ENCODE measurements at regions not wholly inside any gene's neighbourhood (a gene's known extent, or its start where the extent isn't known, plus 50 kb on each side); places are given as distances from the start of the nearest gene placed in this dataset.
A peak's percentile ranks its signal among the peaks of the same experiment; 100 is the strongest.

DNA sequence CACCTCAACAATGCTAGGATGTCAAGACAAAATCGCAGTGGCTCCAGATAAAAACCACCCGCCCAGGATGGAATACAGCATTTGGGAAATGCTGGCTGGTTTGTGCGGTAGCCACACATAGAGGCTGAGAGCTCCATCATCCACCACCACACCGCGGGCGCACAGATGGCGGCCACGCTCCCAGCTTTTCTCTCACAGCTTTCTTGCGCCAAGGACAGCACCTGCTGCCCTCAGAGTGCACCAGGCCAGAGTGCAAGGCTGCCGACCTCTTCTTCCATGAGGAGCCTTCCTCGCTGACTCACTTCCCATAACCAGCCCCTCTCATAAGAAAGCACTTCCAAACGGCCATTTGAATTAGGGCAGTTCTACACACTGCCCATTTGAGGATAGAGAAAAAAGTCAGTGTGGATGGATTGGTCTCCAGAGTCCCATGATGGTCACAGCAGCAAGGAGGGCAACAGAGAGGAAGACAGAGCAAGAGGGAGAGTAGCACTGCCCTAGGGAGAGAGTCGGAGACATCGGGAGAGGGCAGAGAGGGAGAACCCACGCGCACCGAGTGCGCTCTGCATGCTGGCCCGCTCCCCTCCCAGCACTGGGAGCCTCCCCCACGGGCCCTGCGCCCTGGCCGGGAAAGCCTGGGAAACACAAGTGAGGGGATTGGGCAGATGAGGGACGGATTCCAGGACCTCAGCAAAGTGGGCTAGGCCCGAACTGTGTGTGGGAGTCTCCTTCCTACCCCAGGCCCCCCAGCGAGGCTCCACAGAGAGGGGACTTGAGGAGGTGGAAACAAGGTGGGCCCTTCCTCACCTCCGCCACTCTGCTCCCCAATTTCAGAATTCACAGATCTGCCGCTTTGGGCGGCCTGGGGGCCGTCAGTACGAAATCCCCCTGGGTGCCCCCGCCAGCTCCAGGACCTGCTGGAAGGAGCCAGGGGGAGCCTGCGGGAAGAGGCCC is 156.9 kb downstream of the USP12 start:
- TF ChIP-seq, protein P1, sequence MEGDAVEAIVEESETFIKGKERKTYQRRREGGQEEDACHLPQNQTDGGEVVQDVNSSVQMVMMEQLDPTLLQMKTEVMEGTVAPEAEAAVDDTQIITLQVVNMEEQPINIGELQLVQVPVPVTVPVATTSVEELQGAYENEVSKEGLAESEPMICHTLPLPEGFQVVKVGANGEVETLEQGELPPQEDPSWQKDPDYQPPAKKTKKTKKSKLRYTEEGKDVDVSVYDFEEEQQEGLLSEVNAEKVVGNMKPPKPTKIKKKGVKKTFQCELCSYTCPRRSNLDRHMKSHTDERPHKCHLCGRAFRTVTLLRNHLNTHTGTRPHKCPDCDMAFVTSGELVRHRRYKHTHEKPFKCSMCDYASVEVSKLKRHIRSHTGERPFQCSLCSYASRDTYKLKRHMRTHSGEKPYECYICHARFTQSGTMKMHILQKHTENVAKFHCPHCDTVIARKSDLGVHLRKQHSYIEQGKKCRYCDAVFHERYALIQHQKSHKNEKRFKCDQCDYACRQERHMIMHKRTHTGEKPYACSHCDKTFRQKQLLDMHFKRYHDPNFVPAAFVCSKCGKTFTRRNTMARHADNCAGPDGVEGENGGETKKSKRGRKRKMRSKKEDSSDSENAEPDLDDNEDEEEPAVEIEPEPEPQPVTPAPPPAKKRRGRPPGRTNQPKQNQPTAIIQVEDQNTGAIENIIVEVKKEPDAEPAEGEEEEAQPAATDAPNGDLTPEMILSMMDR (IDR thresholded peaks at IDR 0.05), result no peak
- no peak overlapping the region for H3K27ac ChIP-seq
- peak in 1 of 2 donors; percentile 47 for DNase-seq (ENCODE audit: low spot score in 2 of 2)
- H3K4me1 ChIP-seq, result no peaks in the 10 kb centered on the region
- intact Hi-C loops (cut with DNase I), result no loop called here
- no peaks in the 10 kb centered on the region for H3K9me3 ChIP-seq
- H3K4me3 ChIP-seq, result no peak overlapping the region
- H3K27me3 ChIP-seq, result no peaks in the 10 kb centered on the region
- H3K36me3 ChIP-seq, result no peaks in the 10 kb centered on the region

DNA sequence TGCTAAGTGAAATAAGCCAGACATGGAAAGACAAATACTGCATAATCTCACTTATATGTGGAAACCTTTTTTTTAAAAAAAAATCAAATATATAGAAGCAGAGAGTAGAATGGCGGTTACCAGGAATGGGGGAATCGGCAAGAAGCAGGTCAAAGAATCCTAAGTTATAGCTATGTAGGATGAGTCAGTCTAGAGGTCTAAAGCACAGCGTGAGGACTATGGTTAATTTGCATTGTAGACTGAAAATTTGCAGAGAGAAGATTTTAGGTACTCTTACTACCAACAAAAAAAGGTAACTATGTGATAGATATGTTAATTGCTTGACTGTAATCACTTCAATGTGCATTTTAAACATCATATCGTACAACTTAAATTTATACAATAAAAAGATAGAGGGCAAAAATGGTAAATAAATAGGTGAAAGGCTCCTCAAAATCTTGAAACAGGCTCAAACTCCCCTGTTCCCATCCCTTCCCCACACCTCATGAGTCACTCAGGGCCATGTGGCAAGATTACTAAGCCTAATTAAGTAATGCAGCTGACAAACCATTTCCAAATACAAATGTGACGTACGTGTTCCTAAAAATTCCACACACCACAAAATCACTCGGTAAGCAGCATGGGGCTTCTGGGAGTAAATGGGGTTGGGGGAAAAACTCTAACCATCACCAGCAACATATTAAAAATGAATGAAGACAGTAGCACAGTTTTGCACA is 159.0 kb downstream of the USP12 start:
- Histone ChIP-seq H3K27me3 (no peaks in the 10 kb centered on the region), H3K27ac (no peak overlapping the region), H3K4me1 (no peaks in the 10 kb centered on the region), H3K4me3 (no peak overlapping the region), H3K9me3 (no peaks in the 10 kb centered on the region), H3K36me3 (no peaks in the 10 kb centered on the region)
- DNase-seq (ENCODE audit: low spot score in 2 of 2), result no peak
- TF ChIP-seq, protein P1 (IDR thresholded peaks at IDR 0.05), result no peak
- intact Hi-C loops (cut with DNase I), result no loop called here

DNA sequence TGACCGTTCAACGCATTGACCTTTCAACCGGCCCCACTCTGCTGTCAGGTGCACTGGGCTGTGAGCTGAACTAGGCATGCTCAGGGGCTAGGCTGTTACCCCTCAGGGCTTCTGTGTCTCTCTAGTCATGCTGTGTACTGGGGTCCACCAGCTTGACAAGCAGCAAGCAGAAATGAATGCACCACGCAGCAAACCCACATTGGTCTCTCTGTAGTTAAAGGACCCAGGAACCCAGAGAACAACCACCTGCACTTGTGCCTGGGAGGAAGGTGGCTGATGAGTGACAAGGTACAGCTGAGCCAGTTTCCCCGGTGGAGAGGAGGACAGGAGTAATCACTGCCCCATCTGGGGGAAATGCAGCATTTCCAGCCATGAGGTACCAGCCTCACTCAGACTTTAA is 159.9 kb downstream of the USP12 start:
- Histone ChIP-seq H3K9me3 (no peaks in the 10 kb centered on the region), H3K4me1 (no peaks in the 10 kb centered on the region)

DNA sequence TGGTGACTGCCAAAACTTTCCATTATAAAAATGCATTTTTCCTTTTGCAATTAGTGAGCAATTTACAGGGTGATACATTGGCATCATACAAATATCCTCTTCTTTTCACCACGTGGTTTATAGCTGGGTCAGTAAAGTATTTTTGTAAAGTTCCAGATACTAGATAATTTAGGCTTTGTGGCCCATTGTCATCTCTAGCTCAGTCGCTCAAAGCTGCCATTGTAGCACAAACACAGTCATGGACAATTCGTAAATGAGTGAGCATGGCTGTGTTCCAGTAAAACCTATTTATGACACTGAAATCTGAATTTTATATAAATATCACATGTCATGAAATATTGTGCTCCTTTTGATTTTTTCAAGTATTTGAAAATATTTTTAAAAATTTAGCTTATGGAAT is 162.9 kb downstream of the USP12 start:
- no peaks in the 10 kb centered on the region for H3K27me3 ChIP-seq
- DNase-seq (ENCODE audit: low spot score in 2 of 2), result no peak
- no peaks in the 10 kb centered on the region for H3K36me3 ChIP-seq
- intact Hi-C loops (cut with DNase I), result no loop called here
- TF ChIP-seq, protein P1 (IDR thresholded peaks at IDR 0.05), result no peak
- no peak overlapping the region for H3K27ac ChIP-seq
- no peaks in the 10 kb centered on the region for H3K4me1 ChIP-seq
- H3K9me3 ChIP-seq, result no peaks in the 10 kb centered on the region
- no peak overlapping the region for H3K4me3 ChIP-seq

More for the DNA sequence above, 159.9 kb downstream of the USP12 start:
- Histone ChIP-seq H3K27me3 (no peaks in the 10 kb centered on the region), H3K36me3 (no peaks in the 10 kb centered on the region), H3K4me3 (no peak overlapping the region), H3K27ac (no peak overlapping the region)
- no peak for DNase-seq (ENCODE audit: low spot score in 2 of 2)
- TF ChIP-seq, protein P1 (IDR thresholded peaks at IDR 0.05), result no peak
- intact Hi-C loops (cut with DNase I), result no loop called here

DNA sequence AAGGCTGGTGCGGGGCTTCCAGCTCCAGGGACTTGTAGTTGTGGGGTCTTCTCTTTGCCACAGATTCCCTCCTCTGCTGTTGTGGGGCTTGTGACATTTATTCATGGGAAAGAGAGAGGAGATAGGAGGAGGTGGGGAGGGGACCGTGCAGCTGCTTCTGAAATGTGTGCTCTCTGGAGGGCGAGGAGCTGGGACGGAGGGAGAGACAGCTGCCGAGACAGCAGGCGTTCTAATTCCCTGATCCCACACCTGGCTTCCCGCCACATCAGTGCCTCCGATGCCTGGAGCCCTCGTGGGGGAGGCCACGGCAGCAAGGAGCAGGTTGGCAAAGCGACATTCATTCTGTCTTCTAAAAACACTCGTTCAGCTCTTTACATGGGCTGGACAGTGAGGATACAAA is 164.4 kb downstream of the USP12 start:
- H3K4me1 ChIP-seq, result no peaks in the 10 kb centered on the region
- no peaks in the 10 kb centered on the region for H3K9me3 ChIP-seq
- H3K27ac ChIP-seq, result no peak overlapping the region
- H3K4me3 ChIP-seq, result peak overlapping the region; percentile 43 to 65
- TF ChIP-seq, protein P1 (IDR thresholded peaks at IDR 0.05), result no peak
- DNase-seq (ENCODE audit: low spot score in 2 of 2), result no peak
- H3K27me3 ChIP-seq, result no peaks in the 10 kb centered on the region
- no peaks in the 10 kb centered on the region for H3K36me3 ChIP-seq
- intact Hi-C loops (cut with DNase I), result no loop called here
